ENCODE measurements at regions not wholly inside any gene's neighbourhood (a gene's known extent, or its start where the extent isn't known, plus 50 kb on each side); places are given as distances from the start of the nearest gene placed in this dataset.

- Histone ChIP-seq H3K4me1 (peaks cover 43% of the 10 kb centered on the region), H3K27ac (peak overlapping the region; percentile 61 to 64), H3K9me3 (no peaks in the 10 kb centered on the region), H3K4me3 (no peak overlapping the region), H3K4me2 (peak overlapping the region; percentile 51; the same call in 1 of the 3 replicates)
- DNase-seq (ENCODE audit: low read depth in 1 of 2, low spot score in 1 of 2) (no peak), ATAC-seq (no peak), FAIRE-seq (no peak)
- TF ChIP-seq TP53 (CRISPR knock-in tag; IDR thresholded peaks at IDR 0.05) (no peak), CBX8 (IDR thresholded peaks at IDR 0.05) (no peak), PBX3 (IDR thresholded peaks at IDR 0.05) (no peak), JUN (IDR thresholded peaks at IDR 0.05) (no peak), ATOH8 (CRISPR knock-in tag; IDR thresholded peaks at IDR 0.05; ENCODE audit: low read depth) (no peak), KDM1A (IDR thresholded peaks at IDR 0.05; ENCODE audit: low read depth) (no peak), SMC3 (IDR thresholded peaks at IDR 0.05) (no peak), BHLHE40 (IDR thresholded peaks at IDR 0.05; ENCODE audit: low read depth, low read length) (no peak), HOXB13 (CRISPR knock-in tag; IDR thresholded peaks at IDR 0.05; ENCODE audit: low read depth) (no peak), EHMT2 (IDR thresholded peaks at IDR 0.05; ENCODE audit: low read depth) (no peak), KDM5A (IDR thresholded peaks at IDR 0.05) (no peak), POLR2AphosphoS2 (conservative IDR thresholded peaks at IDR 0.05; ENCODE audit: low read length) (no peak), FOSL2 (IDR thresholded peaks at IDR 0.05) (no peak), FOSL2 (CRISPR knock-in tag; IDR thresholded peaks at IDR 0.05) (no peak), HOXB5 (CRISPR knock-in tag; IDR thresholded peaks at IDR 0.05) (no peak), REST (IDR thresholded peaks at IDR 0.05) (no peak), BCL3 (IDR thresholded peaks at IDR 0.05) (no peak), SREBF2 (IDR thresholded peaks at IDR 0.05) (no peak), MYC (IDR thresholded peaks at IDR 0.05; ENCODE audit: borderline replicate concordance, low read length) (no peak)
- CTCF ChIA-PET: no interaction called here
- WGBS (ENCODE audit: missing lambda C conversion rate): 90% methylated on average over 3 of the region's 3 CpGs
- POLR2A ChIA-PET: no interaction called here
Observed at GRCh38 chr1:98330224-98330623, 331.3 kb upstream of the SNX7 start.

- H3K4me3 ChIP-seq: no peak overlapping the region
- FAIRE-seq (no peak), ATAC-seq (no peak), DNase-seq (ENCODE audit: low read depth in 1 of 2, low spot score in 1 of 2) (no peak)
- TF ChIP-seq GATA3 (IDR thresholded peaks at IDR 0.05; ENCODE audit: borderline replicate concordance): peak; percentile 38; the same call in 1 of the 2 replicates
- TF ChIP-seq TFCP2L1 (CRISPR knock-in tag; IDR thresholded peaks at IDR 0.05): no peak
- no peak for TF ChIP-seq RCOR1 (IDR thresholded peaks at IDR 0.05; ENCODE audit: low read depth, low read length)
- TF ChIP-seq CEBPB (IDR thresholded peaks at IDR 0.05): no peak
- TF ChIP-seq NFE2L2 (conservative IDR thresholded peaks at IDR 0.05; ENCODE audit: low read length): no peak
- ChIA-PET CTCF (interaction anchor here (0.8 kb wide), 1 partner anchor 139 kb away, joined by 4 read pairs; no protein-coding TSS in a partner anchor), POLR2A (no interaction called here)
- no peaks in the 10 kb centered on the region for H3K9me3 ChIP-seq
- H3K4me2 ChIP-seq: no peak overlapping the region; the same call in 2 of the 3 replicates
- H3K27ac ChIP-seq: peak overlapping the region; percentile 13 to 93; a peak in 3 of 6 replicates
- peaks cover 57% of the 10 kb centered on the region for H3K4me1 ChIP-seq
Observed at GRCh38 chr1:98328855-98329254, 332.7 kb upstream of the SNX7 start.
